ENCODE measurements at regions not wholly inside any gene's neighbourhood (a gene's known extent, or its start where the extent isn't known, plus 50 kb on each side); places are given as distances from the start of the nearest gene placed in this dataset.

DNA sequence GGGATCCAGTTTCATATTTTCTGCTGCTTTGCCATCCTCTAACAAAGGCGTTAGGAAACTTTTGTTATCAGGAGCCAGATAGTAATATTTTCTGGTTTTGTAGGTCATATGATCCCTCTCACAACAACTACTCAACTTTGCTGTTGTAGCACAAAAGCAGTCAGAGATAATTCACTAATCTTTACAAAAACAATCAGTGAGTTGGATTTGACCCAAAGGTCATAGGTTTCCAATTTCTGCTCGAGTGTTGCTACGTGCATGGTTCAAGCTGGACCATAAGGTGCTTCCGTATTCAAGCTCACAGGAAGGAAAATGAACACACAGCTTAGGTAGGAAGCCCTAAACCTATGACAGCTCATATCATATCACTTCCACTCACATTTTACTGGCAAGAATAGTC, 92.4 kb upstream of the SFMBT2 start:
- no peak for TF ChIP-seq CTCF (IDR thresholded peaks at IDR 0.05)
- TF ChIP-seq POLR2A (IDR thresholded peaks at IDR 0.05): no peak
- TF ChIP-seq POLR2AphosphoS5 (IDR thresholded peaks at IDR 0.05): no peak

Data from breast epithelium (tissue), 3 donors.